ENCODE measurements at regions not wholly inside any gene's neighbourhood (a gene's known extent, or its start where the extent isn't known, plus 50 kb on each side); places are given as distances from the start of the nearest gene placed in this dataset.

- DNase-seq (ENCODE audit: low read depth): no peak
Measured at GRCh38 chr7:133190650-133191049, 62.2 kb upstream of the EXOC4 start.

- no peak for DNase-seq (ENCODE audit: low read depth)
Measured at GRCh38 chr7:133191787-133192186, 61.1 kb upstream of the EXOC4 start.

GRCh38 chr7:133195868-133196267 lies 57.0 kb upstream of the EXOC4 start:
- no peak for DNase-seq (ENCODE audit: low read depth)

- no peak for DNase-seq (ENCODE audit: low read depth)
Measured at GRCh38 chr7:133196856-133197612, 55.8 kb upstream of the EXOC4 start.

- no peak for DNase-seq (ENCODE audit: low read depth)
Measured at GRCh38 chr7:133197972-133198544, 54.8 kb upstream of the EXOC4 start.

- no peak for DNase-seq (ENCODE audit: low read depth)
Measured at GRCh38 chr7:133199831-133200230, 53.0 kb upstream of the EXOC4 start.

GRCh38 chr7:133201470-133201869 lies 51.4 kb upstream of the EXOC4 start:
- DNase-seq (ENCODE audit: low read depth): no peak

- DNase-seq (ENCODE audit: low read depth): no peak
Measured at GRCh38 chr7:133202942-133203341, 49.9 kb upstream of the EXOC4 start.
